MCF 10A (cell line): ENCODE measurements at regions not wholly inside any gene's neighbourhood (a gene's known extent, or its start where the extent isn't known, plus 50 kb on each side); places are given as distances from the start of the nearest gene placed in this dataset.

Experiments used
- BruUV-seq: library from RNA; stranded (reverse); fragments of 400-500 nt; replicated peaks from 2 replicates; lab custom pipeline; 2021; lab: Mats Ljungman, UMichigan
- CTCF ChIA-PET: fragments of 300-600 bp; sonication (Branson Sonifier 250); formaldehyde crosslinking; extraction: SDS; loops from one replicate; lab custom pipeline; 2021; ENCODE audit warnings: antibody characterized with exemption, inconsistent platforms; lab: Yijun Ruan, JAX
- POLR2A ChIA-PET: fragments of 300-600, 350-650 bp; sonication (Branson Sonifier 250); formaldehyde crosslinking; extraction: SDS; loops from one replicate; lab custom pipeline; 2020; ENCODE audit warnings: antibody characterized with exemption, inconsistent platforms; lab: Yijun Ruan, JAX
- DNase-seq: peaks from one replicate; pipeline ENCODE4 v3.0.0-alpha.2; 2018; ENCODE audit not compliant: unreplicated experiment
- H3K27ac Mint-ChIP-seq: one replicate; pipeline ENCODE4 v1.8.0; 2022; ENCODE audit warnings: mild to moderate bottlenecking, low read depth, mixed read lengths; ENCODE audit not compliant: unreplicated experiment
- H3K27me3 Mint-ChIP-seq: one replicate; pipeline ENCODE4 v1.8.0; 2022; ENCODE audit warnings: mixed read lengths; ENCODE audit not compliant: insufficient read depth, unreplicated experiment
- H3K36me3 Mint-ChIP-seq: one replicate; pipeline ENCODE4 v1.8.0; 2022; ENCODE audit warnings: mild to moderate bottlenecking, moderate library complexity, mixed read lengths; ENCODE audit not compliant: insufficient read depth, unreplicated experiment
- H3K4me1 Mint-ChIP-seq: one replicate; pipeline ENCODE4 v1.8.0; 2022; ENCODE audit warnings: mixed read lengths; ENCODE audit not compliant: insufficient read depth, unreplicated experiment
- H3K4me3 Mint-ChIP-seq: one replicate; pipeline ENCODE4 v1.8.0; 2022; ENCODE audit warnings: mild to moderate bottlenecking, moderate library complexity, mixed read lengths; ENCODE audit not compliant: unreplicated experiment
- H3K9me3 Mint-ChIP-seq: one replicate; pipeline ENCODE4 v1.8.0; 2022; ENCODE audit warnings: mixed read lengths; ENCODE audit not compliant: unreplicated experiment
- intact Hi-C: fragments of 100-400 bp; cut with micrococcal nuclease; formaldehyde crosslinking; loops from 2 replicates; pipeline ENCODE4 v1.14.1; 2022
- TF ChIP-seq, protein P1 (sequence below): fragments of 200-600 bp; IDR thresholded peaks from one replicate; pipeline ENCODE4 v1.8.0; 2022; ENCODE audit warnings: antibody characterized with exemption, mild to moderate bottlenecking; ENCODE audit not compliant: unreplicated experiment

DNA sequence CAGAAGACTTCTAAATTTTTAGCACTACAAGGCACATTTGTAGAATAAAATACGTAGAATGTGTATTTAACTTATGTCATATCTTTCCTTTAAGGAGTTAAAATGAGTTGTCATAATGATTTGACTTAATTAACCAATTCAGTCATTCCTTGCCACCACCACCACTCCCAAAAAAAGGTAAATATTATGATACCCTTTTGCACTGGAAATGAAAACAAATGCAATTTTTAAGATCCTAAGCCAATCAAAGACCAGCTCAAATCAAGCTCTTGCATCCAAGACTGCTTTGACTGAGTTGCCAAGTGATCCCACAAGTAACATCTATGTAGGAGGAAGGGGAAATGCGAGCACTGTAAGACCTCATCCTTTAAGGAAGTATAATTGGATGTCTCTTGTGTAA lies 426.6 kb upstream of the ATP11B start:
- BruUV-seq: no TSS peak
- TF ChIP-seq, protein P1, sequence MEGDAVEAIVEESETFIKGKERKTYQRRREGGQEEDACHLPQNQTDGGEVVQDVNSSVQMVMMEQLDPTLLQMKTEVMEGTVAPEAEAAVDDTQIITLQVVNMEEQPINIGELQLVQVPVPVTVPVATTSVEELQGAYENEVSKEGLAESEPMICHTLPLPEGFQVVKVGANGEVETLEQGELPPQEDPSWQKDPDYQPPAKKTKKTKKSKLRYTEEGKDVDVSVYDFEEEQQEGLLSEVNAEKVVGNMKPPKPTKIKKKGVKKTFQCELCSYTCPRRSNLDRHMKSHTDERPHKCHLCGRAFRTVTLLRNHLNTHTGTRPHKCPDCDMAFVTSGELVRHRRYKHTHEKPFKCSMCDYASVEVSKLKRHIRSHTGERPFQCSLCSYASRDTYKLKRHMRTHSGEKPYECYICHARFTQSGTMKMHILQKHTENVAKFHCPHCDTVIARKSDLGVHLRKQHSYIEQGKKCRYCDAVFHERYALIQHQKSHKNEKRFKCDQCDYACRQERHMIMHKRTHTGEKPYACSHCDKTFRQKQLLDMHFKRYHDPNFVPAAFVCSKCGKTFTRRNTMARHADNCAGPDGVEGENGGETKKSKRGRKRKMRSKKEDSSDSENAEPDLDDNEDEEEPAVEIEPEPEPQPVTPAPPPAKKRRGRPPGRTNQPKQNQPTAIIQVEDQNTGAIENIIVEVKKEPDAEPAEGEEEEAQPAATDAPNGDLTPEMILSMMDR: no peak
- Mint-ChIP-seq H3K27me3 (no peaks in the 10 kb centered on the region), H3K4me3 (no peak overlapping the region), H3K27ac (no peak overlapping the region), H3K36me3 (no peaks in the 10 kb centered on the region), H3K9me3 (peaks cover 7% of the 10 kb centered on the region), H3K4me1 (peaks cover 26% of the 10 kb centered on the region)
- DNase-seq: no peak
- POLR2A ChIA-PET: interaction anchor here (1.3 kb wide), 1 partner anchor 23 kb away, joined by 3 read pairs; no protein-coding TSS in a partner anchor
- intact Hi-C loops: no loop called here
- CTCF ChIA-PET: interaction anchor here (0.5 to 0.6 kb wide), 2 partner anchors 281 to 332 kb away, joined by 4 to 6 read pairs; no protein-coding TSS in a partner anchor

DNA sequence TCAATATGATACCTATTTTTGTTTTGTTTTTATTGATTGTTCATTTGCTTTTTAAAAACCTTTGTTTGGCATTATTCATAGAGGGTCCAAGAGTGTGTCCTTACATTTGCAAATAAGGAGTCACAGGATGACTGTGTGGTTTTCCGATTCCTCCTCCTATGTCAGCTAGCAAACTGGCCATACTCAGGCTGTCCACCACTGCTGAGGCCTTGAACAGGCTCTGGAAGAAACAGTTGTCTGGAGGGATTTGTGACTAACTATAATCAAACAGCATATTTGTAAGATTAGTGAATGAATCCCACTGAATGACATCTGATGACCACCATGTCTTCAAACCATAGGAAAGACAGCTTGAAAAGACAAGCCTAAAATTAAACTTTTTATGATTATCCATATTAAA lies 423.4 kb upstream of the ATP11B start:
- H3K27ac Mint-ChIP-seq: no peak overlapping the region
- peaks cover 22% of the 10 kb centered on the region for H3K4me1 Mint-ChIP-seq
- H3K4me3 Mint-ChIP-seq: no peak overlapping the region
- TF ChIP-seq, protein P1: no peak
- intact Hi-C loops: no loop called here
- ChIA-PET POLR2A (interaction anchor here (0.6 to 1.6 kb wide), 3 partner anchors 14 to 225 kb away, joined by 3 to 4 read pairs (median 3); no protein-coding TSS in a partner anchor), CTCF (no interaction called here)
- no peaks in the 10 kb centered on the region for H3K9me3 Mint-ChIP-seq
- no peak for DNase-seq
- H3K36me3 Mint-ChIP-seq: peaks cover 5% of the 10 kb centered on the region
- no peaks in the 10 kb centered on the region for H3K27me3 Mint-ChIP-seq
- no TSS peak for BruUV-seq

DNA sequence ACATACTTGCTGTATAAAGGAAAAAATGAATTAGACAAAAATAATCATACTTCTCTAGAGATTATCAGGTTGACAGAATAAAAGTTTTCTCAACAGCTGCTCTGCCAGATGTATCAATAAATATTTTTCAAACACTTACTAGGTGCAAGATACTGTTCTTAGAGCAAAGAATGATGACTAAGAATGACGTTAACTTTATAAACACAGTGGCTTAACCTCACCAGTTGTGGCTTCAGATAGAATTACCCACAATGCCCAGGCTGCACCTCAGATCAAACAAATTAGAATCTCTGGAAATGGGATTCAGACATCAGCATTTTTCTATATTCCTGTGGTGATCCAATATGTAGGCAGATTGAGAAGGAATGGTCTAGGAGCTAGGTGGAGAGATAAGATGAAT lies 422.4 kb upstream of the ATP11B start:
- TF ChIP-seq, protein P1: no peak
- Mint-ChIP-seq H3K4me1 (peaks cover 11% of the 10 kb centered on the region), H3K27me3 (no peaks in the 10 kb centered on the region), H3K9me3 (no peaks in the 10 kb centered on the region), H3K27ac (peak overlapping the region; percentile 3), H3K4me3 (no peak overlapping the region), H3K36me3 (peaks cover 5% of the 10 kb centered on the region)
- ChIA-PET POLR2A (interaction anchor here (0.7 to 1.6 kb wide), 6 partner anchors 10 to 1382 kb away, joined by 3 to 6 read pairs (median 3); no protein-coding TSS in a partner anchor), CTCF (interaction anchor here (0.5 to 0.6 kb wide), 2 partner anchors 547 to 1260 kb away, joined by 3 read pairs; no protein-coding TSS in a partner anchor)
- peak; percentile 38 for DNase-seq
- intact Hi-C loops: no loop called here
- BruUV-seq: no TSS peak

DNA sequence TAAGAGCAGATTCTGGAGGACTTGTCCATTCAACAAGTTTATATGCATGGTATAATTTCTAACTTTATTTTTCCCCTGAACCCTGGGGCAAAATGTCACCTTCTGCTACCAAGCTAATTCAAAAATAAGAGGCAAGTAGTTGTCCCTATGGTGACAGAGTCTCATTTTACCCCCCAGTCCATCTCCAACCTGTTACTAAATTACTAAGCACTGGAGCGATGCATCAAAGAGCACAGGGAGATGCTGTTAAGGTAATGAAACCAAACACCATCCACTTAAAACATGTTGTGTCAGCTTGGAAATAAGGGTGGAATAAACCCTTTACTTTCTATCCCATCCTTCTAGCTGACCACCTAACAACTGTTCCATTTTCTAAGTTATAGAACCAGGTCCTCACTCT lies 417.4 kb upstream of the ATP11B start:
- Mint-ChIP-seq H3K4me1 (peaks cover 5% of the 10 kb centered on the region), H3K36me3 (peaks cover 5% of the 10 kb centered on the region), H3K27me3 (no peaks in the 10 kb centered on the region), H3K4me3 (no peak overlapping the region), H3K9me3 (no peaks in the 10 kb centered on the region), H3K27ac (no peak overlapping the region)
- ChIA-PET CTCF (no interaction called here), POLR2A (interaction anchor here (0.7 kb wide), 1 partner anchor 926 kb away, joined by 3 read pairs; no protein-coding TSS in a partner anchor)
- TF ChIP-seq, protein P1: no peak
- no TSS peak for BruUV-seq
- DNase-seq: no peak
- intact Hi-C loops: no loop called here
